Suppressor macrophage treated with lipopolysaccharide for 1 hour (primary cell): ENCODE measurements at regions not wholly inside any gene's neighbourhood (a gene's known extent, or its start where the extent isn't known, plus 50 kb on each side); places are given as distances from the start of the nearest gene placed in this dataset.

Source experiments
- DNase-seq, 3 donors: peaks; one replicate each; pipeline ENCODE4 v3.0.0-alpha.2; 2020 to 2022

DNA sequence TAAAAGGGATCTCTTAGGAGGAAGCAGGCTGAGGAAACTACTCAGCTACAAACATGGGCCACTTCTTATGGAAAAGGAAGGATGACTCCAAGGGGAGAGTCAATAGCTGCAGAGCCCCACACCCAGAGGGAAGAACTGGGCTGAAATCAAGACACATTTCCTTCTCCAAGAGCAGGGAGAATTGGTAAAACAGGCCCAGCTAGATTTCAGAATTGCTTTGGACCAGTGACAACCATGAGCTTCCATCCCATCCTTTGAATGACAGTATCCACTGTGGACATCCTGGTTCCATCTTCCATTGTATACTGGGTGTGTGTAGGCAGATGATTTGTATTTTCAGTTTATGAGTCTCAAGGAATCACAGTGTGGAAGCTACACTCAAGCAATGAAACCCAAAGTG is 267.5 kb downstream of the IRF8 start:
- DNase-seq: no peak

DNA sequence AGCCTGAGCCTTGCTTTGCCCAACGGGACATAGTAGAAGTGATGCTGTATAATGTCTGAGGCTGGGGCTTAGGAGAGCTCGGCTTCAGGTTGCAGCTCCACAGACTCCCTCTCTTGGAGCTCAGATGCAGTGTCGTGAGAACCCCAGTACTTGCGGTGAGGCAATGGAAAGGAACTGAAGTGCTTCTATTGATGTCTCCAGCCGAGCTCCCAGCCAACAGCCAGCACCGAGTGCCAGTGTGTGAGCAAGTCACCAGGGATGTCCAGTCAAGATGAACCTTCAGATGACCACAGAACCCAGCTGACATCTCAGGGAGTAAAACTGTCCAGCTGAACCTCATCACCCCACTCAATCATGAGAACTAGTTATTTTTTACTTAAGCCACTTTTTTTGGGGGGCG is 268.1 kb downstream of the IRF8 start:
- no peak for DNase-seq

DNA sequence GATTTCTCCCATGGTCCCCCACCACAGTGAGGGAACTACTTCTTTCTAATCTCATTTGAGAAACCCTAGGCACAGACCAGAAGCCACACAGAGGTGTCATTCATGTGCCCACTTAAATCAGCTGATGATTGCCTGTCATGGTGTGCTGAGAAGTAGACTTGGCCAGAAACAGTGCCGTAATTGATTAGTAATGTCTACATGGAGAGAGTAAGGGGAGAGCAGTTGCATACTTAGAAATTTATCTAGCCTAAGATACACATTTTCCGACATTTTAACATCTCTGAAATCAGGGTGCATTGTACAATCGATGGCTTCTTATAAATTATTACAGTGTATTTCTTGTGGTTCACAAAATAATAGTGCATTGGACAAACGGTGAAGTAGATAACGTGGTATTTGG is 271.8 kb downstream of the IRF8 start:
- DNase-seq: no peak

DNA sequence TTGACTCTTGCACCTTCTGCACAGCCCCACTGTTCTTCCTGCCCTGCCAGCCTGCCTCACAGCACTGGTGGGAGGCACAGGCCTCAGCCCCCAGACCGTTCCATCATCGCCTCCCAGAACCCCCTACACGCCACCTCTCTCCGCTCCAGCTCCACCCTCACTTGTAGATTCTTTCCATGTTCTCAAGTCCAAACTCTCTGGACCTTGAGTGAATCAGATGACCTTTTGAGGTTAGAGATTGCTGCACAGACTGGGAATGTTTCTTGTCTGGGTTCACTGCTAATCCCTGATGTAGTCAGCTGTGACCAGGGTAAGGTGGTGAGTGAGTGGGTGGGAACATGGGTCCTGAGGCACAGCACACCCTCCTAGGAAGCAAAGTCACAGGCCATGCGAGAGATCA is 272.4 kb downstream of the IRF8 start:
- no peak for DNase-seq

GRCh38 chr16:86175816-86176215 is 276.9 kb downstream of the IRF8 start:
- no peak for DNase-seq

- no peak for DNase-seq
These were observed 277.5 kb downstream of the IRF8 start for GRCh38 chr16:86176462-86176861.

- no peak for DNase-seq
These were observed 281.3 kb downstream of the IRF8 start for GRCh38 chr16:86180244-86180643.

DNA sequence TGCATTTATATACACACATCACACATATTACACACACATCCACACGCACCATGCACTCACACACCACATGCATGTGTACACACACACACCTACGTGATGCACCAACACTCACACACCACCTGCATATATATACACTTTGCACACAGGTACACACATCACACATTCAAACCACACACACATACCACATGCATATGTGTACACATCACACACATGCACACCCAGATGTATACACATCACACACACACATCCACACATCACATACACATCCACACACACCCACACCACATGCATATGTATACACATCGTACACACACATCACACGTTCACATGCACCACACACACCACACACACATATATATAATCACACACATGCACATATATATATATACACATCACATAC is 281.8 kb downstream of the IRF8 start:
- no peak for DNase-seq

GRCh38 chr16:86181526-86181925 is 282.6 kb downstream of the IRF8 start:
- DNase-seq: no peak

GRCh38 chr16:86184185-86184584 is 285.2 kb downstream of the IRF8 start:
- DNase-seq: no peak

- DNase-seq: no peak
These were observed 286.1 kb downstream of the IRF8 start for GRCh38 chr16:86185089-86185488.

GRCh38 chr16:86186313-86186712 is 287.4 kb downstream of the IRF8 start:
- no peak for DNase-seq

DNA sequence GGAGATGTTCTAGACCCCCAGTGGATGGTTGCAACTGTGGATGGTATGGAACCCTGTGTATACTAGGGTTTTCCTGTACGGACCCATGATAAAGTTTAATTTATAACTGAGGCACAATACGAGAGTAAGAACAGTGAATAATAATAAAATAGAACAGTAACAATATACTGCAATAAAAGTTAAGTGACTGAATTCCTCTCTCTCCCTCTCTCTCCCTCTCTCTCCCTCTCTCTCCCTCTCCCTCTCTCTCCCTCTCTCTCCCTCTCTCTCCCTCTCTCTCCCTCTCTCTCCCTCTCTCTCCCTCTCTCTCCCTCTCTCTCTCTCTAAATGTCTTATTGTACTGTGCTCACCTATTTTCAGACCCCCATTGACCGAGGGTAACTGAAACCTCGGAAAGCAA is 291.0 kb downstream of the IRF8 start:
- no peak for DNase-seq

- DNase-seq: no peak
These were observed 292.7 kb downstream of the IRF8 start for GRCh38 chr16:86191663-86192062.

DNA sequence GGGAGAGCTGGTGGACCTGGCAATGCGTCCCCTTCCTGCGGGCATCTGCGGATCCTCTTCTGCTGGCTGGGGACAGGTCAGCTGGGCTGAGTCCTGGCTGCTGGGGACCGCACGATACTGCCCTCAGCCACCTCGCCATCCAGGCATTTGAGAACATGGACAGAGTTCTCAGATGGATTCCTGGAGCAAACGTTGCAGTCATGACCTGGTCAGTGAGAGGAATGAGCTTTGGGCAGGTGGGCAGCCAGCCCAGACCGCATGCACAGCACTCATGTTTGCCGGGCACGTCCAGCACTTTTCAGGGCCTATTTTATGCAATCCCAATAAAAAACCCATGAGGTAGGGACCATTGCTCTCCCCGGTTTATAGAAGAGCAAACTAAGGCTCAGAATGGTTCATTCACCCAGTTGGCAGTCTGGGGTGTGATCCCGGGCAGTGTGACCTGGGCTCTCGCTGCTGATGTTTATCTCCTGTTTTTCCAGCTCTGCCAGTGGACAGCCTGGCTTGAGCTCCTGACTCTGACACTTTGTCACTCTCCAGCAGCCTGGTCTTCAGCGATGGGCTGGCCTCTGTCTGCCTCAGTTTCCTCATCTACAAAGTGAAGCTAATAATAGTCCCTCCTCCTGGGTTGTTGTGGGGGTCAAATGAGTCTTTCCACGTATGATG is 294.7 kb downstream of the IRF8 start:
- no peak for DNase-seq

DNA sequence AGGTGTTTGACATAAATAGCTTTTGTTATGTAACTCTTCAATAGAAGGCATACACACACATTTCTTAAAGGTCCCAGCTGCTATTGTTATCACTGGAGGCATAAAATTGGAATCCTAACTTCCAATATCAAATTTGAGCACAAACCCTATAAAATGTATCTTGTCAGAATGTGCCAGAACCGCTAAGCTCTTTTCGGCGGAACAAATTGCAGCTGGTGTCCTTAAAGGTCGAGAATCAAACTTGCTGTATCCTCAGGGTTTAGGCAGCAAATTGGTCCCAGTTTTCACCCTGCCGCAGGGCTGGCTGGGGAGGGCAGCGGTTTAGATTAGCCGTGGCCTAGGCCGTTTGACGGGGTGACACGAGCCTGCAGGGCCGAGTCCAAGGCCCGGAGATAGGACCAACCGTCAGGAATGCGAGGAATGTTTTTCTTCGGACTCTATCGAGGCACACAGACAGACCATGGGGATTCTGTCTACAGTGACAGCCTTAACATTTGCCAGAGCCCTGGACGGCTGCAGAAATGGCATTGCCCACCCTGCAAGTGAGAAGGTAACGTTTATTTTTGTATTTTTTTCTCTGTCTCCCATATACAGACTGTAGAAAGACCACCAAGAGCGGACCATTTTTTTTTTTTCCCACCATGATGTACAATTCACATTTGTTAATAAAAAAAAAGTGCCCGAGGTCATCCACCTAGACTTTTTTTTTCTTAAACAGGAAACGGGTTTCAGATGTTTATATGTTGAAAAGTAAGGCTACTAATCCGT is 297.1 kb downstream of the IRF8 start:
- no peak for DNase-seq

- DNase-seq: no peak
These were observed 297.9 kb downstream of the IRF8 start for GRCh38 chr16:86196687-86197391.

GRCh38 chr16:86198206-86199118 is 299.5 kb downstream of the IRF8 start:
- DNase-seq: no peak

DNA sequence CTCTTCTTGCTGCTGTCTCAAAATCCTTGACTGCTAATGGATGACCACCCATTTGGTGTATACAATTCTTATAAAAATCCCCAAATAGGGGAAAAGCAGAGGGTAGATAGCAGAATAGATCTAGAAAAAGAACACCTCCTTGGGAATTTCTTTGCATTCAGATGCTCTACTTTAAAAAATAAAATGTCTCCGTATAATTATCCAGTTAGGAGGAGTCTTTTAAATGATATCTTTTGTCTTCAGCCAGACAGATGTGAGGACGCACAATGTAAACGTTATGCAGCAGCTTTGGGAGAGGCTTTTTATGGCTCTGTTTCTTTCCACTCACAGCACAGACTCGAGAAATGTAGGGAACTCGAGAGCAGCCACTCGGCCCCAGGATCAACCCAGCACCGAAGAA is 300.2 kb downstream of the IRF8 start:
- DNase-seq: no peak

DNA sequence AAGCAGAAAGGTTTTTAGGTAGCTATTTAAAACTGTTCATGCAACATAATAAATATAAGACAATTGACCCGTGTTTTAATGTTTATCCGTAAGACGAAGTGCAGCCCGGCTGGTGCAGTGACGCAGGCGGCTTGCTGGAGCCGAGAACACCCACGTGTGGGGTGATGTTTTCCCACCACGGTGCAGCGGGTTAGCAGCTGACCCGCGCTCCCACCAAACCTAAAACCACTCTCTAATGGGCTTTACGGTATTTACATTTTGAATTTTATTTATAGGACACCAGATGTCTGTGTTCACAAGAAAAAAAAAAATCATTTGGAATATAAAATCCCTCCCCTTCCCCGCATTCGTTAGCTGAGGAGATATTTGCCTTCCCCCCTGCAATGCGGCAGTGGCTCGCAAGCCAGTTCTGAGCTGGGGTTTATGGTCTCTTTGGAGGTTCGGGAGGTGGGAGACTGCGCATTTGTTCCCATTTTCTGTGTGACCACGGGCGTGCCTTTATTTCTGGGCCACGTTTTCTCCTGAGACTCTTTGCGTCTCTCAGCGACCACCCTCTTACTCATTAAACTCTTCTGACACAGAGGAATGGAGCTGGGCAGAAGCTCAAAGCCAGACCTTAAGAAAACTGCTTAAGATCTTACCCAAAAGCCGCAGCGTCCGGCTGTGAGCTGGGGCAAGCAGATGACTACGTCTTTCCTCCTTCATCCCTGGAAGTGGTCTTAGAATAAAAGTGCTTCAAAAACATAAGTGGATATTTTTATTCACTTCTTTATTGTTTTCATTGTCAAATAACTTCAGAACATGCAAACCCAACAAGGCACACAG is 301.1 kb downstream of the IRF8 start:
- no peak for DNase-seq

DNA sequence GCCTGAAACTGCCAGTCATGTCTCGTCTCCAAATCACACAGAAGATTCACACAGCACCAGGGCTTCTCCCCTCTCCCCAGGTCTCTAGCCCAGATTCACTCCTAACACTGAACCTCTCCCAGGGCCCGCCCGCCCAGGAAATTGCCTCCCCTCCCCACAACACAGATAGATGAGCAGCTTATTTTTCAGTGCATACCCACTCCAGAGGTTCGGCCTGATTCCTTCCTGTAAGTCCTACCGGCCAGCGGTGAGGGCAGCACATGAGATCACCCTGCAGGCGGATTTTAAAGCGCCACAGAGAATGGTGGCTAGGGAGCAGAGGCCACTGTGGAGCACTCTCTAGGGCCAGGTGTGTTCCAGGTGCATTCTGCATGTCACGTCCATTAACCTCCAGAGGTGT is 301.8 kb downstream of the IRF8 start:
- DNase-seq: no peak

DNA sequence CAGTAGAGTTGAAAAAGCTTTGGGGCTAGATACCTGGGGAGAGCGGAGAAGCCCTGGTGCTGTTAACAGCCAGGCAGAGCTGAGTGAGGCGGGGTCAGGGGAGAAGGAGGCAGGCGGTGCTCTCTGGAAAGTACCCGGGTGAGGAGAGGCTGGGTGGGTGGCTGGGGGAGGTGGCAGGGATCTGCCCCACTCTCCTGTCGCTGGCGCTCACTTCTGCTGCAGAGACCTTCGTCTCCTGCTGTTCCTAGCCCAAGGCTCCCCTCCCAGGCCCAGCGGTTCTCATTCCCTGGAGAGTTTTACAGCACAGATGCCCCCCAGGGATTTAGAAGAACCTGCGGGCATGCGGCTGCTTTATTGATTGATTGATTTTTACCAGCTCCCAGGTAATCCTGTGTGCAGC is 302.8 kb downstream of the IRF8 start:
- no peak for DNase-seq
